ENCODE measurements at regions not wholly inside any gene's neighbourhood (a gene's known extent, or its start where the extent isn't known, plus 50 kb on each side); places are given as distances from the start of the nearest gene placed in this dataset.
A peak's percentile ranks its signal among the peaks of the same experiment; 100 is the strongest.

GRCh38 chr13:91101381-91101780 is 246.1 kb upstream of the MIR17HG start:
- Histone ChIP-seq H3K4me1 (peaks cover 8% of the 10 kb centered on the region; the same call in 1 of the 2 replicates), H3K27ac (no peak overlapping the region), H3K27me3 (no peaks in the 10 kb centered on the region), H3K36me3 (no peaks in the 10 kb centered on the region), H3K4me3 (no peak overlapping the region), H3K9me3 (replicated peaks) (no peaks in the 10 kb centered on the region)
- DNase-seq = no peak

DNA sequence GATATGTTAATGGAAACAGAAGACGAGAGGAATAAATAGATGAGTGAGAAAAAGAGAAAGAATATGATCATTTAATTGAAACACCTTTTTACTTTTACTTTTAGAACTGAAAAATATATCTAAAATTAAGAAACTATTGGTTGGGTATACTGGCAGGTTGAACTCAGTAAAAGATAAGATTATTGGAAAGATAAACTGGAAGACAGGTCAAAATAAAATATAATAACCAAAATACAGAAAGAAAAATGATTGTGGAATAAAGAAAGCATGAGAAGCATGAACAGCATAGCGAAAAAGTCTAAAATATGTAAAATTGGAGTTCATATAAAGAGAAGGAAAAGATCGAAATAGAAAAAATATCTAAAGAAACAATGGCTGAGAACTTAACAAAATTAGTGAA is 242.2 kb upstream of the MIR17HG start:
- H3K4me3 ChIP-seq = no peak overlapping the region
- no peak for DNase-seq
- H3K4me1 ChIP-seq = peaks cover 8% of the 10 kb centered on the region; the same call in 1 of the 2 replicates
- H3K27me3 ChIP-seq = no peaks in the 10 kb centered on the region
- H3K9me3 ChIP-seq (replicated peaks) = no peaks in the 10 kb centered on the region
- no peaks in the 10 kb centered on the region for H3K36me3 ChIP-seq
- no peak overlapping the region for H3K27ac ChIP-seq

DNA sequence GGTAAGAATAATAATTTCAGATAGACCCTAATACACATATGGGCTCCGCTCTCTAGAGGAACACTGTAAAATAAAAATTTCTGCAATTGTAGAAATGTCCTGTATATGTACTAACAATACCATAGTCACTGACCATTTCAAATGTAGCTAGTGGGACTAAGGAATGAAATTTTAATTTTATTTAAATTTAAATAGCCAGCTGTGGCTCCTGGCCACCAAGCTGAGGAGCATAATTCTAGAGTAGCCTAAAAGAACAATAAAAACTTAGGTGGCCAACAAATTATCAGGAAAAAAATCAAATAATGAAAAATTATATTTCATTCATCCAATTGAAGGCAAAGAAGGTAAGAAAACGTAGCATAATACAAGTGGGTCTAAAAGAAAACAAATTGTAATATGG is 240.9 kb upstream of the MIR17HG start:
- Histone ChIP-seq H3K4me1 (peaks cover 13% of the 10 kb centered on the region), H3K27me3 (no peaks in the 10 kb centered on the region), H3K4me3 (no peak overlapping the region), H3K9me3 (replicated peaks) (no peaks in the 10 kb centered on the region), H3K36me3 (no peaks in the 10 kb centered on the region), H3K27ac (no peak overlapping the region)
- no peak for DNase-seq

GRCh38 chr13:91108315-91108714 is 239.2 kb upstream of the MIR17HG start:
- DNase-seq = no peak
- no peaks in the 10 kb centered on the region for H3K9me3 ChIP-seq (replicated peaks)
- H3K4me1 ChIP-seq = peaks cover 30% of the 10 kb centered on the region
- no peak overlapping the region for H3K27ac ChIP-seq
- no peak overlapping the region for H3K4me3 ChIP-seq
- no peaks in the 10 kb centered on the region for H3K27me3 ChIP-seq
- H3K36me3 ChIP-seq = no peaks in the 10 kb centered on the region

- peaks cover 24% of the 10 kb centered on the region for H3K4me1 ChIP-seq
- DNase-seq = peak in 1 of 2 experiments; percentile 36
- no peaks in the 10 kb centered on the region for H3K9me3 ChIP-seq (replicated peaks)
- peak overlapping the region; percentile 78 for H3K27ac ChIP-seq
- H3K27me3 ChIP-seq = no peaks in the 10 kb centered on the region
- no peak overlapping the region for H3K4me3 ChIP-seq
- no peaks in the 10 kb centered on the region for H3K36me3 ChIP-seq
Observed at GRCh38 chr13:91111476-91112200, 235.8 kb upstream of the MIR17HG start.

- Histone ChIP-seq H3K27ac (peak overlapping the region; percentile 78), H3K36me3 (no peaks in the 10 kb centered on the region), H3K4me1 (peaks cover 24% of the 10 kb centered on the region), H3K9me3 (replicated peaks) (no peaks in the 10 kb centered on the region), H3K27me3 (no peaks in the 10 kb centered on the region), H3K4me3 (no peak overlapping the region)
- peak; percentile 41 to 83 for DNase-seq
Observed at GRCh38 chr13:91112201-91112923, 235.1 kb upstream of the MIR17HG start.

GRCh38 chr13:91112924-91113277 is 234.6 kb upstream of the MIR17HG start:
- Histone ChIP-seq H3K4me3 (no peak overlapping the region), H3K4me1 (peaks cover 24% of the 10 kb centered on the region), H3K27me3 (no peaks in the 10 kb centered on the region), H3K27ac (peak overlapping the region; percentile 78), H3K9me3 (replicated peaks) (no peaks in the 10 kb centered on the region), H3K36me3 (no peaks in the 10 kb centered on the region)
- DNase-seq = no peak

DNA sequence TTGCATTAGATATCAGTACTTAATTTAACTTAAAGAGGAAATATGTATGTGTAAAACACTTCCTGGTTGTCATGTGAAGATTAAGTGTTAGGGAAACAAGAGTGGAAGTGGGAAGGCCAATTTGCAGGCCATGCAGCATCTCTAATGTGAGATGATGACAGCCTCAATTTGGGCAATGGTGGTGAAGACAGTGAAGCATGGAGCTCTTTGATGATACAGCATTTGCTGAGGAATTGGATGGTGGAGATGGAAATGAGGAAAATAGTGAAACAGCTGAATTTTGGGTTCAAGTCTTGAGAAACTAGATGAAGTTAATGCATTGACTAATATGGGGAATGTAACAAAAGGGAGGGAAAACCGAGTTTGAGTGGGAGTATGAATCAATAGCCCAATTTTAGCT is 231.7 kb upstream of the MIR17HG start:
- Histone ChIP-seq H3K27ac (no peak overlapping the region), H3K4me1 (peaks cover 24% of the 10 kb centered on the region), H3K27me3 (no peaks in the 10 kb centered on the region), H3K36me3 (no peaks in the 10 kb centered on the region), H3K9me3 (replicated peaks) (no peaks in the 10 kb centered on the region), H3K4me3 (no peak overlapping the region)
- no peak for DNase-seq

- no peaks in the 10 kb centered on the region for H3K9me3 ChIP-seq (replicated peaks)
- DNase-seq = no peak
- H3K27ac ChIP-seq = no peak overlapping the region
- peaks cover 12% of the 10 kb centered on the region for H3K4me1 ChIP-seq
- no peak overlapping the region for H3K4me3 ChIP-seq
- H3K36me3 ChIP-seq = no peaks in the 10 kb centered on the region
- no peaks in the 10 kb centered on the region for H3K27me3 ChIP-seq
Observed at GRCh38 chr13:91117351-91117750, 230.1 kb upstream of the MIR17HG start.

DNA sequence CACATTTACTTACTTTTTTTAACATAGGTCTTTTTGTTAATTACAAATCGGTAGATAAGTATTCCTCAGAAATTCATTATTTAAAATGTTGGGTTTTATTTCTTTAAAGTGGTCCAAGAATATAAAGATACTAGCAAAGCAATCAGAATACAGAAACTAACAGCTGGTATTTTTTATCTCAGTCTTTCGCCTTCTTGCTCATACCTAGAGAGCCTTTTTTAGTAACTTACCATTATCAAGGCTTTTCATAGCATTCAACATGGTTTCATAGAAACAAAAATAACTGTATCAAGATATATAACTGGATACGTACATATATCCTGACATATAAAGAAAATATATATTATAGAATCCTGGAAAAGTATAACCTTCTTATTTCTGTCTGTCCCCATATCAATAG is 227.8 kb upstream of the MIR17HG start:
- H3K4me3 ChIP-seq = no peak overlapping the region
- H3K27ac ChIP-seq = no peak overlapping the region
- no peaks in the 10 kb centered on the region for H3K9me3 ChIP-seq (replicated peaks)
- H3K4me1 ChIP-seq = no peaks in the 10 kb centered on the region
- H3K27me3 ChIP-seq = no peaks in the 10 kb centered on the region
- no peaks in the 10 kb centered on the region for H3K36me3 ChIP-seq
- DNase-seq = no peak

GRCh38 chr13:91122766-91123165 is 224.7 kb upstream of the MIR17HG start:
- H3K4me1 ChIP-seq = no peaks in the 10 kb centered on the region
- H3K27ac ChIP-seq = no peak overlapping the region
- no peaks in the 10 kb centered on the region for H3K9me3 ChIP-seq (replicated peaks)
- no peaks in the 10 kb centered on the region for H3K36me3 ChIP-seq
- no peak for DNase-seq
- no peak overlapping the region for H3K4me3 ChIP-seq
- H3K27me3 ChIP-seq = no peaks in the 10 kb centered on the region

DNA sequence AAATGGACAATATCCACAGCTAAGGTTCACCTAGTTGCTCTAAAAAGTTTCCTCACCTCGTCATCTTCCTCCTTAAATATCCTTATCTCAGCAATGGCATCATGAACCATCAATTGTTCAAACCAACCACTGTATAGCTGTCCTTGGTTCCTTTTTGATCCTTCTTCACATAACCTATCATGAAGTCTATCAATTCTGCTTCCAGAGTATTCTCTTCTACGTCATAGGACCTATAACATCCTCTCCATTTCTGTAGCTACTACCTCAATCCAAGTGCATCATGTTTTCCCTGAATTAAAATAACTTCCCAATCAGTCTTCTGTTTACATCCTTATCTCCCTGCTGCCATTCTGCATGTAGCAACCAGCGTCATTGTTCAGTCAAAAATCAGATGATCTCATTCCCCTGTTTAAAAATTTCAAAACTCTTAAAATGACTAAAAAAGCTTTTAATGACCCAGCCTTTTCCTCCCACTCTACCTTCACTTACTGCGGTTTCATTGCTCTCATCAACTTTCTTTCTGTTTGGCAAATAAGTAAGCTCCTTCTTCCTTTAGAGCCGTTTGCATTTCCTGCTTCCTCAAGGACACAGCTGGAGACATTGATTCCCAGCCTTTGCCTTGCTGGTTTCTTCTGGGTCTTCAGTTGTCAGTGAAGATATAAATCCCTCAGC is 223.9 kb upstream of the MIR17HG start:
- no peaks in the 10 kb centered on the region for H3K27me3 ChIP-seq
- no peak overlapping the region for H3K4me3 ChIP-seq
- no peaks in the 10 kb centered on the region for H3K9me3 ChIP-seq (replicated peaks)
- H3K36me3 ChIP-seq = no peaks in the 10 kb centered on the region
- H3K27ac ChIP-seq = no peak overlapping the region
- DNase-seq = no peak
- H3K4me1 ChIP-seq = no peaks in the 10 kb centered on the region

GRCh38 chr13:91126806-91127205 is 220.7 kb upstream of the MIR17HG start:
- H3K9me3 ChIP-seq (replicated peaks) = no peaks in the 10 kb centered on the region
- no peak overlapping the region for H3K27ac ChIP-seq
- no peak for DNase-seq
- no peaks in the 10 kb centered on the region for H3K27me3 ChIP-seq
- no peak overlapping the region for H3K4me3 ChIP-seq
- H3K4me1 ChIP-seq = no peaks in the 10 kb centered on the region
- H3K36me3 ChIP-seq = no peaks in the 10 kb centered on the region

- no peak overlapping the region for H3K27ac ChIP-seq
Observed at GRCh38 chr13:91127995-91128394, 219.5 kb upstream of the MIR17HG start.

DNA sequence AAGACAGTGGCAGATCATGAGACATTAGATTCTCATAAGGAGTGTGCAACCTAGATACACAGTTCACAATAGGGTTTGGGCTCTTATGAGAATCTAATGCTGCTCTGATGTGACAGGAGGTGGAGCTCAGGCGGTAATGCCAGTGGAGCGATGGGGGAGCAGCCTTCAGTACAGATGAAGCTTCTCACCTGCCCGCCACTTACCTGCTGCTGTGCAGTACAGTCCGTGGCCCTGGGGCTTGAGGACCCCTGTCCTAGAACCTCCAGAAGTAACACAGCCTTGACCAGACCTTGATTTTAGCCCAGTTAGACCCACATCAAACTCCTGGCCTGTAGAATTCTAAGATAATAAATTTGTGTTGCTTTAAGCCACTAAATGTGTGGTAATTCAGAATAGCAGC is 215.1 kb upstream of the MIR17HG start:
- no peak overlapping the region for H3K4me3 ChIP-seq
- peaks cover 8% of the 10 kb centered on the region for H3K4me1 ChIP-seq
- H3K36me3 ChIP-seq = no peaks in the 10 kb centered on the region
- H3K27me3 ChIP-seq = no peaks in the 10 kb centered on the region
- H3K9me3 ChIP-seq (replicated peaks) = no peaks in the 10 kb centered on the region
- no peak for DNase-seq
- no peak overlapping the region for H3K27ac ChIP-seq

More at GRCh38 chr13:91127995-91128394, 219.5 kb upstream of the MIR17HG start:
- Histone ChIP-seq H3K9me3 (replicated peaks) (no peaks in the 10 kb centered on the region), H3K27me3 (no peaks in the 10 kb centered on the region), H3K36me3 (no peaks in the 10 kb centered on the region), H3K4me1 (no peaks in the 10 kb centered on the region), H3K4me3 (no peak overlapping the region)
- DNase-seq = no peak
